Lower leg skin (tissue), 4 donors: ENCODE measurements at regions not wholly inside any gene's neighbourhood (a gene's known extent, or its start where the extent isn't known, plus 50 kb on each side); places are given as distances from the start of the nearest gene placed in this dataset.
"Not testable (repeated sequence)": the region's sequence is repeated elsewhere in the genome, so short reads cannot be mapped to it uniquely, and the experiment has no call there.

ENCODE experiments used
- DNase-seq, 2 donors: peaks; one replicate each; pipeline ENCODE4 v3.0.0-alpha.2; 2019; ENCODE audit warnings: low spot score in 2 of 2
- H3K4me3 ChIP-seq: fragments of 200-600 bp; sonication (generic); 2 replicates; pipeline ENCODE4 v1.5.1; 2017; ENCODE audit warnings: mild to moderate bottlenecking, low read depth; ENCODE audit not compliant: poor library complexity, severe bottlenecking
- POLR2A ChIP-seq, 2 donors: fragments of 450-650 bp; IDR thresholded peaks; one replicate each; pipeline ENCODE4 v1.6.1; 2016 to 2017; ENCODE audit warnings: antibody characterized with exemption in 2 of 2, mild to moderate bottlenecking in 1 of 2, moderate library complexity in 1 of 2
- WGBS, 2 donors: methylation state at CpG; one replicate each; pipeline ENCODE4 v1.1.5; 2018; 5-methylcytosine and 5-hydroxymethylcytosine counted together
- intact Hi-C: fragments of 100-400 bp; cut with DNase I; formaldehyde crosslinking; loops from one replicate; pipeline ENCODE4 v1.15.0; 2023; ENCODE audit warnings: low total_unique reads
- TF ChIP-seq, protein P1 (sequence below), 3 donors: fragments of 450-650 bp; IDR thresholded peaks; one replicate each; pipeline ENCODE4 v1.5.1; 2016; ENCODE audit warnings: antibody characterized with exemption in 3 of 3, mild to moderate bottlenecking in 3 of 3, moderate library complexity in 2 of 3

DNA sequence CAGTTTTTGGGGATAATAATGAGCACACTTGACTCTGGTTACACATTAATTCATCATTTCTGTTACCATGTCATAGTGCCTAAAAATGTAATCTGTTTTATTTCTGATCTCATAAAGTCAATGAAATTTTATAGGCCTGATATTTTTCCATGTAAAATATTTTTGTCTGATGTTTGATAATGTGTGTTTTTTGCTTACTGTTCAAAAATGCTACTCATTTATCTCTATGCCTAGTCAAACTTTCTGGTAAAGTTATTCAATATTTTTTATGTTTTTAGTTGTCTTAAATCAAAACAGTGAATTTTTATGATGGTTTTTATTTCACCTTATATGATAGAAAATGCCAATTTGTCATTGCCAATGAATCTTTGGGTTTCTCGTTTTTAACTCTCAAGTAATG lies 147.0 kb downstream of the AHSP start:
- H3K4me3 ChIP-seq = no peak overlapping the region
- intact Hi-C loops = no loop called here
- WGBS, 2 donors = 55 to 71% methylated on average over 1 of the region's 1 CpG
- DNase-seq = no peak
- TF ChIP-seq POLR2A (IDR thresholded peaks at IDR 0.05) = no peak
- TF ChIP-seq, protein P1, sequence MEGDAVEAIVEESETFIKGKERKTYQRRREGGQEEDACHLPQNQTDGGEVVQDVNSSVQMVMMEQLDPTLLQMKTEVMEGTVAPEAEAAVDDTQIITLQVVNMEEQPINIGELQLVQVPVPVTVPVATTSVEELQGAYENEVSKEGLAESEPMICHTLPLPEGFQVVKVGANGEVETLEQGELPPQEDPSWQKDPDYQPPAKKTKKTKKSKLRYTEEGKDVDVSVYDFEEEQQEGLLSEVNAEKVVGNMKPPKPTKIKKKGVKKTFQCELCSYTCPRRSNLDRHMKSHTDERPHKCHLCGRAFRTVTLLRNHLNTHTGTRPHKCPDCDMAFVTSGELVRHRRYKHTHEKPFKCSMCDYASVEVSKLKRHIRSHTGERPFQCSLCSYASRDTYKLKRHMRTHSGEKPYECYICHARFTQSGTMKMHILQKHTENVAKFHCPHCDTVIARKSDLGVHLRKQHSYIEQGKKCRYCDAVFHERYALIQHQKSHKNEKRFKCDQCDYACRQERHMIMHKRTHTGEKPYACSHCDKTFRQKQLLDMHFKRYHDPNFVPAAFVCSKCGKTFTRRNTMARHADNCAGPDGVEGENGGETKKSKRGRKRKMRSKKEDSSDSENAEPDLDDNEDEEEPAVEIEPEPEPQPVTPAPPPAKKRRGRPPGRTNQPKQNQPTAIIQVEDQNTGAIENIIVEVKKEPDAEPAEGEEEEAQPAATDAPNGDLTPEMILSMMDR (IDR thresholded peaks at IDR 0.05) = no peak

DNA sequence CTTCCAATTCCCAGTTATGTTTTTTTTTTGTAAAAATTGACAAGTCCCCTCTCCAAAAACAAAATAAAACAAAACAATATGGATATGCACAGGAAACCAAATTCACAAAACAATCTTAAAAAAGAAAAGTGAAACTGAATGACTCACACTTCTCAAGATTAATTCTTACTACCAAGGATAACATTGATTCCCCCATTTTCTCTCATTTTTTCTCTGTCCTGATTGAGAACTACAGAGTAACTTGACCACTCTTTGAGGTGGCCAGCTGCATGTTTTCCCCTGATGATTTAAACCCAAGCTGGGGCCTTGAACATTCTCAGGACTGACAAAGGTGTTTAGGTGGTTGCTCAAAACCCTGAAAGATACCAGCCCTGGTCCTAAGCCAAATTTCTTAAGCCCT lies 149.0 kb downstream of the AHSP start:
- intact Hi-C loops = no loop called here
- H3K4me3 ChIP-seq = no peak overlapping the region
- no peak for DNase-seq
- TF ChIP-seq, protein P1 (IDR thresholded peaks at IDR 0.05) = no peak
- no peak for TF ChIP-seq POLR2A (IDR thresholded peaks at IDR 0.05)

DNA sequence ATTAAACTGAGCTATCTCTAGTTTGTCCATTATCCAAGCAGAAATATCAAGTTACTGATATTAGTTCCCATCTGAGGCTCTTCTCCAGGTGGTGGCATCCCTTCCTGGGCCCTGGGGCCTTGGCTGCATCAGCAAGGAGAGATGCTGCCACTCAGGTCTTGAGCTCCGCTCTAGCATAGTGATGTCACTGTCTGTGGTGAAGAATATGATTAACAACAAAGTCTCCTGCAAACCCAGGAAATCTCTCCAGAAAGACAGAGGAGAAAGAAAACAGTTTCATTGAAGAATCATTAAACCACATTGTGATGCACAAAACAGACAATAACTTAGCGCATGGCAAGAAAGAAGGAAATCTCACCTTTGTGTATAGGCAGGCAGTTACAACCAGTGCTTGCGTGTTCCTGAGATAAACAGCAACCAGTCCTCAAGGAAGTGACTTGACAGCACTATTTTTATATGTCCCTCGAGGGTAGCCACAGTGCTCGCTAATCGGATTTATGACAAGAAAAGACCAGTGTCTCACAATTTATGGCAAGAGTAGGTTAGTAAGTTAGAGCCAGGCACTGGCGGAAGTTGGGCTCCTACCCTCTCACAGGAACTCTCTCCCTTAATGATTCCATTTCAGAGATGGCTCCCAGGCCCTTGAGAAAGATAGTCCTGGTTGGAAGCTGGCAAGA lies 151.1 kb downstream of the AHSP start:
- intact Hi-C loops = no loop called here
- WGBS, 2 donors = 43 to 65% methylated on average over 7 of the region's 7 CpGs
- no peak for TF ChIP-seq POLR2A (IDR thresholded peaks at IDR 0.05)
- TF ChIP-seq, protein P1 (IDR thresholded peaks at IDR 0.05) = no peak

DNA sequence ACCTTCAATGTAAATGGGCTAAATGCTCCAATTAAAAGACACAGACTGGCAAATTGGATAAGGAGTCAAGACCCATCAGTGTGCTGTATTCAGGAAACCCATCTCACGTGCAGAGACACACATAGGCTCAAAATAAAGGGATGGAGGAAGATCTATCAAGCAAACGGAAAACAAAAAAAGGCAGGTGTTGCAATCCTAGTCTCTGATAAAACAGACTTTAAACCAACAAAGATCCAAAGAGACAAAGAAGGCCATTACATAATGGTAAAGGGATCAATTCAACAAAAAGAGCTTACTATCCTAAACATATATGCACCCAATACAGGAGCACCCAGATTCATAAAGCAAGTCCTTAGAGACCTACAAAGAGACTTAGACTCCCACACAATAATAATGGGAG lies 161.6 kb downstream of the AHSP start:
- not testable (repeated sequence) for DNase-seq
- 68 to 78% methylated on average over 2 of the region's 2 CpGs for WGBS, 2 donors

More for the DNA sequence above, 151.1 kb downstream of the AHSP start:
- no peak for DNase-seq
- no peak overlapping the region for H3K4me3 ChIP-seq

DNA sequence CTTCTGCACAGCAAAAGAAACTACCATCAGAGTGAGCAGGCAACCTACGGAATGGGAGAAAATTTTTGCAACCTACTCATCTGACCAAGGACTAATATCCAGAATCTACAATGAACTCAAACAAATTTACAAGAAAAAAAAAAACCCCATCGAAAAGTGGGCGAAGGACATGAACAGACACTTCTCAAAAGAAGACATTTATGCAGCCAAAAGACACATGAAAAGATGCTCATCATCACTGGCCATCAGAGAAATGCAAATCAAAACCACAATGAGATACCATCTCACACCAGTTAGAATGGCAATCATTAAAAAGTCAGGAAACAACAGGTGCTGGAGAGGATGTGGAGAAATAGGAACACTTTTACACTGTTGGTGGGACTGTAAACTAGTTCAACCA lies 164.6 kb downstream of the AHSP start:
- DNase-seq, intact Hi-C loops, H3K4me3 ChIP-seq: not testable (repeated sequence)
- 91 to 93% methylated on average over 3 of the region's 3 CpGs for WGBS, 2 donors

More for the DNA sequence above, 161.6 kb downstream of the AHSP start:
- H3K4me3 ChIP-seq, intact Hi-C loops: not testable (repeated sequence)

DNA sequence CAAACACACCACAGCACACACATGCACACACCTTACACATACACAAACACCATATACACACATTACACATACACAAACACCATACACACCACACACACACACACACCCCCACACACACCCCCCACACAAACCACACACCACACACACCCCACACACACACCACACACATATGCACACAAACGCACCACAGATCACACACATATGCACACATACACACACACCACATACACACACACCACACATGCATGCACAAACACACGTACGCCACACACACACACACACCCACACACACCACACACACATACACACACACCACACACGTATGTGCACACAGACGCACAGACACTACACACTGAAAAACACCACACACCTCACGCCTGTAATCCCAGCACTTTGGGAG lies 166.0 kb downstream of the AHSP start:
- no peak for DNase-seq
- no peak overlapping the region for H3K4me3 ChIP-seq
- TF ChIP-seq POLR2A (IDR thresholded peaks at IDR 0.05) = no peak
- TF ChIP-seq, protein P1 (IDR thresholded peaks at IDR 0.05) = peak in 1 of 3 donors; percentile 22
- intact Hi-C loops = no loop called here
- WGBS, 2 donors = 92 to 93% methylated on average over 6 of the region's 6 CpGs

DNA sequence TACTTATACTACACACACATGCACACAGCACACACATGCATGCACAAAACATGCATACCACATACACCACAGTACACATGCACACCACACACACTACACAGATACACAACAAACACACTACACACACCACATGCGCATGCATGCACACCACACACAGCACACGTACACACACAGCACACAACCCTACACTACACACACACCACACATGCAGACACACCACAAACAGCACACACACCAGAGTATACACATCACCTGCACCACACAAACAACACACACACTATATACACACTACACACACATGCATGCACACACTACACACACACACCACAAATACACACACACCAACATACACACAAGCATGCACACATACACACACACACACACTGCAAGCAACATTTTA lies 166.8 kb downstream of the AHSP start:
- no peak overlapping the region for H3K4me3 ChIP-seq
- intact Hi-C loops = no loop called here
- no peak for DNase-seq
- 90 to 98% methylated on average over 2 of the region's 2 CpGs for WGBS, 2 donors
- TF ChIP-seq, protein P1 (IDR thresholded peaks at IDR 0.05) = peak in 1 of 3 donors; percentile 35
- no peak for TF ChIP-seq POLR2A (IDR thresholded peaks at IDR 0.05)
